ENCODE measurements at regions not wholly inside any gene's neighbourhood (a gene's known extent, or its start where the extent isn't known, plus 50 kb on each side); places are given as distances from the start of the nearest gene placed in this dataset.

- no peak for TF ChIP-seq CTCF (conservative IDR thresholded peaks at IDR 0.05; ENCODE audit: low read length)
- TF ChIP-seq EZH2phosphoT487 (IDR thresholded peaks at IDR 0.05; ENCODE audit: borderline replicate concordance, low read depth, low read length) = no peak
Measured at GRCh38 chr5:124537107-124537506, 209.3 kb downstream of the ZNF608 start.
